ENCODE measurements at regions not wholly inside any gene's neighbourhood (a gene's known extent, or its start where the extent isn't known, plus 50 kb on each side); places are given as distances from the start of the nearest gene placed in this dataset.
"Not testable (repeated sequence)": the region's sequence is repeated elsewhere in the genome, so short reads cannot be mapped to it uniquely, and the experiment has no call there.

DNA sequence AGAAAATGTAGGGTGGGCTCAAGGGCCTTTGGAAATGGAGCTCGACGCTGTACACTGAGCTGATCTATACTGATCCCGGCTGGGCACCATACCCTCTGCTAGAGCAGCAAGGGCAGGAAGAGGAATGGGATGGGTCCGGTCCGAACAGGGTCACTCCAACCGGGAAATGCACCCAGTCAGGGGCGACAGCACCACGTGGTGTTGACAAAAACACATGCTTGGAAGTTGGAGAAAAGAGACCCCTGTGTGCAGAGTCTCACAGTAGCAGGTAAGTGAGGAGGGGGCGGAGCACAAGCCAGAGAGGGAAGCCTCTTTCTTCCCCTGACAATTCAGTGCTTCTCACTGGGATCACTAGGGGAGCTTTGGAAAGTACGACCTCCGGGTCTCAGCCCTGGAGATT, 84.1 kb upstream of the ASB18 start:
- no peak for DNase-seq (ENCODE audit: low read depth in 2 of 2)

DNA sequence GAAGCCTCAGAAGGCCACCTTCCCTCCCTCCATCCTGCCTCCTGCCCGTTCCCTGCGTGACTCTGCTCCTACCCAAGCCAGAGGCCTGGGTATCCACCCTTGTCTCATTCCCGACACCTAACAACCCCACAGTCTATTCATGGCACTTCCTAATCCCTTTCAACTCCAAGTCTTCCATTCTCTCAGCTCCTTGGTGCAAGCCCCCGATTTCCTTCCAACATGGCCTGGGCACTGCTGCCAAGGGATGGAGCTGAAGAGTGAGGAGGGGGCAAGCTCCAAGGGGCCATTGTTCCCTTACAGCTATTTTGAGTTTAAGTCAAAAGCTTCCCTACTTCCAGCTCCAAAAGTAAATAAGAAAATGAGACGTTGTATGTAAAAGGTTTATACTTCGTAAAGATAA, 84.8 kb upstream of the ASB18 start:
- no peak for DNase-seq (ENCODE audit: low read depth in 2 of 2)

DNA sequence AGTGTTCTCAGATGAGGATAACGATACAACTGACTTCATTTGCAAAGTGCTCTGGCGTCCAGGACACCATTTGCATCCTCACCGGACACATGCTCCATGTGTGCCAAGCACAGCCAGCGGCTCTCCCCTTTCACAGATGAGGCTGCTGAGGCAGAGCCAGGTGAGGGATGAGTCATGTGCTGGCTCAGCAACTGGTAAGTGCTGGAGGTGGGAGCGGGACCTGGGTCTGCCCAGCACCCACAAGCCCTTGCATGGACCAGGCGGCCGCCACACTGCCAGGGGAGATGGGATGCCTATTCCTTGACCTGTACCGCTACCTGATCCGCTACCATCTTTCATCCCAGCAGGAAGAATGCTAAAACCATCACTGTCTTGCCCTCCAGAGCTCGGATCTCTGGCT, 86.2 kb upstream of the ASB18 start:
- no peak for DNase-seq (ENCODE audit: low read depth in 2 of 2)

DNA sequence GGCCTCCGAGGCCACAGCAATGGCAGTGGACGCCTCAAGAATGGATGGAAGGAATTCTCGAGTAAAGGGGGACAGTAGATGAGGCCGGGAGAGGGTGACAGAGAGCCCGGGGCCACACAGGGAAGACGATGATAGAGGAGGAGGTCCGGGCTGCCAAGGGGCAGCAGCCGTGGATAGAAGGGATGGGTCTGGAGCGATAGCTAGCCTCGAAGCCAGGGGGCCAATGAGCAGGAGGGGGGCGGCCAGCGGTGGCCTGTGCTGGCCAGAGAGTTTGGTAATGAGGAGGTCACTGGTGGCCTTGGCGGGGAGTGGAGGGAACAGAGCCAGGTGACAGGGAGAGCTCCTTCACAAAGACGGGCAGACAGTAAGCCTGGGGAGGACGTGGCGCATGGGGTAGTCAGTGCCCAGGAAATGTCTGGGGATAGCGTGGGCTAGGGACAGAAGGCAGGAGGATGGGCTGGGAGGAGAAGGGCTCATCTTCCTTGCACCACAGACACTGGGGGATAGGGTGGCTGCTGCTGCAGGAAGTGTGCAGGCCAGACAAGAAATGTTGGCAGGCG, 87.8 kb upstream of the ASB18 start:
- no peak for DNase-seq (ENCODE audit: low read depth in 2 of 2)

DNA sequence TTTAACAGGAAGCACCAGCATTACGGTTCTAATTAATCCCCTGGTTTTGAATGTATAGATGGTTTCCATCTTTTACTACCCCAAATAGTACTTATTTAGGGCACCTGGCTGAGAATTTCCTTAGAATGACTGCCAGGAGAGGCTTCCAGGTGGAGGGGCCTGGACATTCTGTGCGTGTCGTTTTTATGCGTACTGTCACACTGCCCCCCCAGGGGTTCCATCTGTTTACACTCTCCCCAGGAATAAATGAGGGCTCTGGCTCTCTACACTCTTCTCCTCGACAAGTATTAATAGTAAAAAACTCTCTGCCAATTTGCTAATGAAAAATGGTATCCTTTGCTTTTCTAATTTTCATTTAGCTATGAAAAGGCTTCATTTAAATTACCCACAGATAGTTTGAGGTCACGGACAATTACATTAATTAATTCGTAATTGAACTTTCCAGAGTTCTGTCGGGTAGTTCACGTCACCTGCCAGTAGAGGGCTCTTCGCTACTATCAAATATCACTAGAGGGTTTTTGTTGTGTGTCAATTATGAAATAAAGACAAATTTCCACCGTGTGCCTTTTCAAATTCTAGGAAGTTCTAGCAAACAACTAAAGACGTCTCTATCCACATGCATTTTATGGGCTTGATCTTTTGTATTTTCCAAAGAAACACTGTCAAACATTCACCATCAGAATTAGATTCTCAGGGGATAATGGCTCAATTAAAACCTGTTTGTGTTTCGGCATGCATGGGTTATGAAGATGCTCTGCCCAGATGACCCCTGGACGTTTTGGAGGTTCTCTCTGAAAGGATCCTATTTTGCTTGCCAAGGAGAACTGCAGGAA, 88.8 kb upstream of the ASB18 start:
- DNase-seq (ENCODE audit: low read depth in 2 of 2): peak in 1 of 2 donors; percentile 9

DNA sequence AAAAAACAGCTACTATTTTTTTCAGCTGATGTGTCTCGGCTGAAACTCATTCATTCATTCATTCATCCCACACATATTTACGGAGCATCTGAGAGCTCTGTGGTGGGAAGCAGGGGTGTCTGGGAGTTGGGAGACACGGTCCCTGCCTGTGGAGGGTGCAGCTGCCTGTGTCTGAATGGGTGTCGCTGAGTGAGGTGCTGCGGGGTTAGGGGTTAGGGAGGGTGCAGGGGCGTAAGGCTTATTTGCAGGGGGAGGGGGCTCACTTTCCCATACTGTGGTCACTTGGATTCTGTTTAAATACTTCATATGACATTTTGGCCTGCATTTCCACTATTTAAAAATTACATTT, 89.4 kb upstream of the ASB18 start:
- no peak for DNase-seq (ENCODE audit: low read depth in 2 of 2)

DNA sequence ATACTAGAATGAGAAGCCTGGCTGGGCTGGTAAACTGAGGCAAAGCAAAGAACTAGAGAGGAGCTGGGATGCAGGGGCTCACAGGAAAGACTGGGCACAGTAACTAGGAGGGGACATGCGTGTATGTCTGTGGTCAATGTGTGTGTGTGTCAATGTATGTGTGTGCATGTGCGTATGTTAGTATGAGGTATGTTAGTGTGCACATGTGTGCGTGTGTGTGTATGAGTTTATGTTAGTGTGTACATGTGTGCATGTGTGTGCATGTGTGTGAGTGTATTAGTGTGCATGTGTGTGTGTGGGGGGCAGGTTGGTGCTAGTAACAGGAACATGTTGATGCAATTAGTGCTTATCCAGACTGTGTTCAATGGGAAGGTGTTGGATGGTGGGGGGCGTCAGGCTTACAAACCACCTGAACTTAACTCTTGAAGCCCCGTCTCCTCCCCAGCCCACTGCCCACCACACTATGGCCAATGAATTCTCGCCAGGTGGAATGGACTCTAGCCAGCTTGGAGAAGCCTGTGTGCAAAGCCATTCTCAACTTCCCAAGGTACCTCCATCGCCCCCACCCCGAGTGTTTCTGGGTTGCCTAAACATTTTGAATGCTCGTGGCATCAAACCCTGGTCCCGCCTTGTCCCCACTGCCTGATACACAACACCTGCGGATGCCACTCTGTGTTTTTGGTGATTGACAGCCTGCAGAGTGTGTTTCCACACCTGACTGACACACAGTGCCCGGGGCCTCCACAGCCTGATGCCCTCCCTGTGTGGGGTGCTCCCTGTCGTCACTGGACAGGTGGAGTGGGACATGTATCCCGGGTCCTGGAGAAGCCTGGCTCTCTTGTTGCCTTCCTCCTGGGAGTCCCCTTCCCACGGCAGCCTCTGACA, 90.1 kb upstream of the ASB18 start:
- DNase-seq (ENCODE audit: low read depth in 2 of 2): no peak

DNA sequence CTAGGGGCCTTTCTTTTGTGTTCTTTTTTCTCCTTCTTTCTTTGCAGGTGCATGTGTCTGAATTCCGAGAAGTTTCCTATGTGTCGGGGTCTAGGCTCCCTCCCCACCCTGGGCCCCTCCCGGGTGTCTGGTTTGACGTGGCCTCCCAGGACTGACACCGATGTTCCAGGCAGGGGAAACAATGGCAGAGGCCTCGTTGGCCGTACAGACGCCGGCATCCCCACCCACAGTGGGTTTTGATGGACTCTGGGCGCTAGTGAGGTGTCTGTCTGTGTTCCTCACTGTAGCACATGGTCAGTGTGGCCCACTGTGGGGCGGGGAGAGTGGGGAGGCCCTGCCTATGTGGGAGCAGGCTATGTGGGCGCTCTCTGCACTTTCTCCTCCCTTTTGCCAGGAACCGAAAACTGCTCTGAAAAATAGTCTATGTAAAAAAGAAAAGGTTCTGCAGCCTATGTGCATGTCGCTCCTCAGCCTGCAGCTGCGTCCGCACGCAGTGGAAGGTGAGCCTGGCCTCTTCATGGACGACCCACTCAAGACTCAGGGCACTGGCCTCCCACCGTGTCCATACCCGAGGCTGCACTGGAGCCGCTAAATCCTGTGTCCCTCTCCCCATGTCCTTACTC, 90.9 kb upstream of the ASB18 start:
- no peak for DNase-seq (ENCODE audit: low read depth in 2 of 2)

DNA sequence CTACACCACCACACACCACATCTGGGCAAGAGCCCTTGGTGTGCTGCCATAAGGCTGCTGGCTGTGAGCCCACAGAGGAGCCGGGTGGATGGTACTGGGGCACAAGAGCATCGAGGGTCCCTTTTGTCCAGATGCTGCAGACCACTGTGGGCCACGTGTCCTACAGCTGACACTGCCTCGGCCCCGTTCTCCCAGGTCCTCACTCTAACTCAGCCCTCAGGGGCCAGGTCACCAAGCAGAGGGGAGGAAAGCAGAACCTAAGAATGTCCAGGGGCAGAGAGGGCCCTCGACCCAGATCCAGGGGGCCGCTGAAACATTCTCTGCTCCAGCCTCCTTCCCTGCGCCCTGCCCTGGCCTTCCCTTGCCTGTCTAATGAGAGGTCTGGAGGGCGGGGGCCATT, 91.7 kb upstream of the ASB18 start:
- no peak for DNase-seq (ENCODE audit: low read depth in 2 of 2)

DNA sequence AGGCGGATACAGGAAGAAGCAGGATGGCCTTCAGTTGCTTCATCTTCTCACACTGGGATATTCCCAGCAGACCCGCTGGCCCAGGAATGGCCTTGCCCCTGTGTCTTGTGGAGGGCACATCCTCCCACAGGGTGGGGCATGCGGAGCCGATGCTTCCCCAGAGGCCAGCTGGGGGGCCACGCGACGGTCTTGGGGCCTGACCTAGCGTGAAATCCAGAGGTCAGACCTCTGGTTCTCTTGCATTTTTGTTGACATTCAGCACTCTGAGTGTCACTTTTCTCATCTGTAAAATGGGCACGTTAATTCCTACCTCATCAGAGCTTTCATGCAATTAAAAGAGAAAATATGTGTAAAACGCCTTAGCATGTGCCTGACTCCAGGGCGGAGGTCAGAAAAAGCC, 92.1 kb upstream of the ASB18 start:
- DNase-seq (ENCODE audit: low read depth in 2 of 2): not testable (repeated sequence)

DNA sequence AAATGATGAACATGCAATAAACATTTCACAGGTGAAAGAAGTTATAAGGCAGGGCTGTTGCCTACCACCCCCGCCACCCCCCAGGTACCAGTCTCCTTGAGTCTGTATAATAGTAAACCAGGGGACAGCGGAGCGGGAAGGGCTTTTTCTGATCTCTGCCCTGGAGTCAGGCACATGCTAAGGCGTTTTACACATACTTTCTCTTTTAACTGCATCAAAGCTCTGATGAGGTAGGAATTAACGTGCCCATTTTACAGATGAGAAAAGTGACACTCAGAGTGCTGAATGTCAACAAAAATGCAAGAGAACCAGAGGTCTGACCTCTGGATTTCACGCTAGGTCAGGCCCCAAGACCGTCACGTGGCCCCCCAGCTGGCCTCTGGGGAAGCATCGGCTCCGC, 94.3 kb upstream of the ASB18 start:
- not testable (repeated sequence) for DNase-seq (ENCODE audit: low read depth in 2 of 2)

DNA sequence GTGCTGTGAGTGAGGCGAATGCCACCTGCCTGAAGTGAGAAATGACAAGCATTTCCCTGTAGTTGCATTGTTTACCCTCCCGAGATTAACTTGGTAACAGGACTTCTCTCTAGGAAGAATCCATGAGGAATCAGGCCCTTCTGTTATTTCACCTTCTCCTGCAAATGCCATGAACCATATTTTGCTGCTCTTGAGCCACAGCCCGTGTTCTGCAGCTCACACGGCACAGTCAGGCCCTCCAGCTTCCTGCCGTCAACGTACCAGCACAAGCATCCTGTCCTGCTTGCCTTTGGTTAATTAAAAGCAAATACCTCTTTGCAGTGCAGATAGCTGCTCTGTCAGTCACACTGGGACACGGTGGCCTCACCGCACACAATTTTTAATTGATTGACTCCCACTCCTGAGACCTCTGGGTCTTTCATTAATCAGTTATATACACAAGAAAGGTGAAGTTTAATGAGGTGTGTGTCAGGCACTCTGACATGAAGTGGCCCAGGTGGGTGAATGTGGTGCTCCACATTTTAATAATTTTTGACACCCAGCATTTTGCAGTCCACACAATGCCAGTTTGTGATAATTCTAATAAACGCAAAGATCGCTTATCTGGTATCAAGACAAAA, 95.3 kb upstream of the ASB18 start:
- DNase-seq (ENCODE audit: low read depth in 2 of 2): no peak

DNA sequence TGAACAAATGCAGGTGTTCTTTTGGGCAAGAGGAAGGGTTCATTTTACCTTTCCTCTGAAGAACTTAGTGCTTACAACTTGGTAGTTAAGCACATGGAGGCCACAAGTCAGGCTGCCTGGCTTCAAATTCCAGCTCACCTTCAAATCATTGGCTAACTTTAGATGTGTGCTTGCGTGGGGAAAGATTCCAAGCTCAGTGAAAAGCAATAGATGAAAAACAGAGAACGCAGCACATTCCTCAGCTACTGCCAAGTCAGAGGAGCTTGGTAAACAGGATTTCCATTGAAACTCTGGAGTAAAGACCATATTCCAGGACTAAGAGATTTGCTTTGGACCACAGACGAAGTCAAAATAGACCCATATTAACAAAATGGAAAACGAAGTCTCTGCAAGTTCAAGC, 96.3 kb upstream of the ASB18 start:
- no peak for DNase-seq (ENCODE audit: low read depth in 2 of 2)

DNA sequence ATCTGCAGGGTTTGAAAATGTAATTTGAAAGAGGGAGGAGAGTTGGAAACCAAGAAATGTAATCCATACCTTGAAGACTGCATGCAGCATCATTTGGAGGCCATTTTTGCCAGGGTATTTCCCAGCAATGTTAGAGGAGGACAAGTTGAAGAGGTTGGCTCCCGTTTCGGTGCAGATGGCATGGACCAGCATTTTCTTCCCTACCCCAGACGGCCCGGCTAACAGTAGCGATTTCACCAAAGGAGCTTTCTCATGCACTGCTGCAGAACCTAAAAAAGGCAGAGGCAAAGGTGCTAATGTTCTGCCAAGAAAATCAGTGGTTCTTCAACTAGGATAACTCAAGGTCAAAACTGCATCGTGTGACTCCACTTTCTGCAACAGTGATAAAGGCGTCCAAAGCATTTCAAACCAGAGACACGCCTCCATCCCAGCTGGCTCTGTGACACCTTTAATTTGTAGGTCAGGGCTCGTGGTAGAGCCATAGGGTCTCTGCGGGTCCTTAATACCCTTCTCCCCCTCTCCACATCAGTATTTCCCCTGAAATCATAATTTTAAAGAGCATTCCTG, 99.6 kb upstream of the ASB18 start:
- DNase-seq (ENCODE audit: low read depth in 2 of 2): no peak

DNA sequence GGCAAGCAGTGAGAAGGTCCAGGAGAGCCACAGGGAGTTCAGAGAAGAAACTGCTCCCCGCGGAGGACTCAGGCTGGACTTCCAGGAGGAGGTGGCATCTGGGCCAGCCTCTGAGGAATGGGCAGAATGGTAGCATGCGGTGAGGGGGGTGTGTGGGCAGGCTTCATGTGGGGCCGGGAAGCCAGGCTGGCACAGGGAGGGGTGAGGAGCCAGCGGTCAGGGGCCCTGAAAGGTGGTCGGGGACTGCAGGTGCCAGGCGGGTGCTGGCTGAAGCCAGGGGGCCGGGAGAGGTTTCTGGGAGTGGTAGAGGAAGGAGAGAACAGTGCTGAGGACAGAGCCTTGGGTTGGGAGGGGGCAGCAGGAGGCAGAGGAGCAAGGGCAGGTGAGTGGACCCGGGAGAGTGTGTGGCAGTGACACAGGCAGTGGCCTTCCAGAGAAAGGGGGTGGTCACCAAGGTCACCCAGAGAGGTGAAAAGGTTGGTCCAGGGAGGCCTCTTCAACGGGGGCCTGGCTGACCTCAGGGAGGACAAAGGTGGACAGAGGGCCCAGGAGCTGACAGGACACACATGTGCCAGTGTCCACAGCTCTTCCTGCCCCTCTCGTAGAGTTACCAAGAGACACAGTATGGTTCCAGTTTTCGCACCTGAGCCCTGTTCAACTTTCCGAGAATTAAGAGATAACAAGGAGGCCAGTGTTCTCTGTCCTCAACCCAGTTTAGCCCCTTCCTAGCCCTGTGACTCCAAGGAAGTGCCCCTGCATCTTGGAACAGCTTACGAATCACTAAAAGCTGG, 101.2 kb upstream of the ASB18 start:
- no peak for DNase-seq (ENCODE audit: low read depth in 2 of 2)

DNA sequence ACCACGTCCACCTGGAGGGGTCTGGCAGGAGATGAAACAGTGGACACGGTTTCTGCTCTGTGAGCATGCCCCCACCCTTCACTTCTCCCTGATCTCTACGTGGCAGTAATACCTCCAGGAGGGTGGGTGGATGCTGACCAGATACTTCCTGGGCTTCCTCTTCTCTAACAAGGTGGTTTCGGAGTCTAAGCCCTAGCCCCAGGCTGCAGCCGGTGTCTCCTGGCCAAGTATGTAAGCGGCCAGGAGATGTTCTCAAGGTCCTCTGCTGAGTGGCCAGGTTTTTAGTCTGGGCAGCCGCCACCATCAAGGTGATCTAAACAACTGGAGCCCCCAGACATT, 101.8 kb upstream of the ASB18 start:
- DNase-seq (ENCODE audit: low read depth in 2 of 2): no peak

DNA sequence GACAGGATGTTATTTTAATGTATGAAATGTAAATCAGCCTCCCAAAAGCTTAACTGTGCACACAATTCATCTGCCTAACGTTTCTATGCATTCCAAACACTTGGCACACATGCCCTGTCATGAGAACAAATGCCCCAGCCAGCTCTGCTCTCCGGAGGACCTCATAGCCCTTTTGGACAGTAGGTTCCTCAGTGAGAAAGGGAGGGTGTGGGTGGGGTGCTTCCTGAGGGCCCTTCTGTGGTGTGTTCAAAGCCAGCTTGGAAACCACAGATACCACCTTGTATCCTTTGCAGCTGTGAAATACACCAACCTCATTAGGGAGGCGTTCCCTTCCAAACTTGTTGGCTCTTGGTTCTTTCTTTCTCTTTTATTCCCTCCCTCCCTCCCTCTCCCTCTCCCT, 102.2 kb upstream of the ASB18 start:
- DNase-seq (ENCODE audit: low read depth in 2 of 2): no peak

DNA sequence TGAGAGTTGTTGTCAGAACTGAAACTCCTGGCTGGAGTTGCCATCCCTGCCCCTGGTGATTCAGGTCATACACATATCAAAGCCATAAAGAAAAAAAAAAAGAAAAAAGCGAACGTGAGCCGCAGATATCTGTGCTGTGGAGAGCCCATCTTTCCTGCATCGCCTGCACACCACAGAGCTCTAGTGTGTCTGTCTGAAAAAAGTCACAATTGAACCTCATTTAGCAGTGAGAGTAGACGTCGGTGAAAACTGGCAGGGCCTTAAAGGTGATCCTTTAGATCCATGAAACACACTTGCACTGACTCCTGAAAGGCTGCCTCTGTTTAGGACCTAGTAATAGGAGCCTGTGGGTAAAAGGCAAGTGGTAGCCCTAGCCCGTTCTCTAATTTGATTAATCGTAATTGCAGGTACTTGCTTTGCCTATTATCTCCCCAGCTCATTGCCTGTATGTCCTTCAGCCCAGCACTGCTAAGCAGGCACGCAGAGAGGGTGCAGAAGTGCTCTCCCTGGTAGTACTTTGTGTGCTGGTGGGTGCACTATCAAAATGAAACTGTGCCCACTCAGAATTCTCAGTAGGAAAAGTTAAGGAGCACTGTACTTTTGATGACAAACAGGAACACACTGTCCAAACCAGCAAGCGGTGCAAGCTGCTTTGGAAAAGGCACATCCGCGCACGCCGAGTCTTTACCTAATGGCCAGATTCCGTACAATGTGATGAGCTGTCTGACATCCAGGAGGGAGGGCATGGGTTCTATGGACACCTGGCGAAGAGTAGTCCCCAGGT, 103.5 kb upstream of the ASB18 start:
- DNase-seq (ENCODE audit: low read depth in 2 of 2): no peak

DNA sequence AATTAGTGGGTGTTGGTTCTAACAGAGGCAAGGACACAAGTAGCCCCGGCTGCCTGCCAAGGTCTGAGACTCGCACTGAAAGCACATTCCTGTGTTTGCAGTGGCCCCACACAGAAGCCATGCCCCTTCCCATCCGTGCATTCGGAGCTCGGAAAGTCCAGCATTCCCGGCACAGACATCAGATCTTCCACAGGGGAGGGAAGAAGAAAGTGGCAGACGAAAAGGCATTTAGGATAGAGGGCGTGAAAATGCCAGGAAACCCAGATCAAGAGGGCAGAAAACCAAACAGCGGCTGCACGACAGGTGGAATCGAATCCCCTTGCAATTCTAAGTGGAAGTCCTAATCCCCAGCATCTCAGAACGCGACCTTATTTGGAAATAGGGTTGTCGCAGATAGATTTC, 105.5 kb upstream of the ASB18 start:
- DNase-seq (ENCODE audit: low read depth in 2 of 2): no peak

DNA sequence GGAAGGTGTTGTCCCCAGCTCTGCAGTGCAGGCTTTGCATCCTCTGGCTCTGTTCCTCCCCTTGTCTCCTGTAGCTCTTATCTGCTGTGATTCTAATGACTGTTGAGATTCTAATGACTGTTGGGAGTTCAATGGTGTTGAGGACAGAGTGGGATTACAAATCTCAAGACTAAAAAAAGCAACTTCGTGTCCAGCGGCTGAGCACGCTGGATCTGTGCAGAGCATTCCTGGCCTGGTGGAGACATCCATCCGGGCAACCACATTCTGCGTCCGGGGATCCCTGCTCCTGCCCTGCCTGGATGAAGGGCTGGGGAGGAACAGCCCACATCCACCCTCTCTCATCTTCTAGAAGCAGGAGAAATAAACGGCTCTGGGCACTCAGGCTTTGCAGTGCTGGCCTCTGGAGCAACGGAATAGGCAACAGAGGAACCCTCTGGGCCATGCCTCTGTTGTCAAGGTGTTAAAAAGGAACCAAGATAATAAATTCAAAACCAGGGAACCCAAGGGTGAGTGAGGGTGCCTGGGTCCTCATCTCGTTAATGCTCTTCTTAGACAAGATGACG, 106.7 kb upstream of the ASB18 start:
- no peak for DNase-seq (ENCODE audit: low read depth in 2 of 2)

Data from stimulated activated CD4-positive, alpha-beta T cell treated with anti-CD3 and anti-CD28 coated beads, Interleukin-15, amount 100 ng/mL, for 48 hours (primary cell).